Tibial artery (tissue), 4 donors: ENCODE measurements at regions not wholly inside any gene's neighbourhood (a gene's known extent, or its start where the extent isn't known, plus 50 kb on each side); places are given as distances from the start of the nearest gene placed in this dataset.

ENCODE experiments used
- DNase-seq, 2 donors: peaks; one replicate each; pipeline ENCODE4 v3.0.0-alpha.2; 2019
- H3K27ac ChIP-seq, 2 donors: fragments of 200-600 bp; sonication (generic) in 1 of 2; 1 replicate in 1 of 2; 2 replicates in 1 of 2; pipeline ENCODE4 v1.5.1; 2018 to 2019; ENCODE audit warnings: mild to moderate bottlenecking in 1 of 2
- H3K27me3 ChIP-seq, 2 donors: fragments of 200-600 bp; sonication (generic) in 1 of 2; one replicate each; pipeline versions ENCODE4 v1.5.1 to v1.6.0; 2016 to 2019
- H3K36me3 ChIP-seq, 3 donors: fragments of 200-600 bp; sonication (generic) in 2 of 3; one replicate each; pipeline ENCODE4 v1.5.1; 2016 to 2019; ENCODE audit warnings: mild to moderate bottlenecking in 2 of 3
- H3K4me1 ChIP-seq, 4 donors: fragments of 200-600 bp; sonication (generic) in 2 of 4; 1 replicate in 3 of 4; 2 replicates in 1 of 4; pipeline ENCODE4 v1.5.1; 2016 to 2019
- H3K4me3 ChIP-seq, 2 donors: fragments of 200-600 bp; sonication (generic) in 1 of 2; 1 replicate in 1 of 2; 2 replicates in 1 of 2; pipeline ENCODE4 v1.5.1; 2018 to 2019; ENCODE audit warnings: mild to moderate bottlenecking in 2 of 2
- H3K9me3 ChIP-seq, 3 donors: fragments of 200-600 bp; sonication (generic) in 1 of 3; one replicate each; pipeline ENCODE4 v1.5.1; 2016 to 2019
- intact Hi-C: fragments of 100-400 bp; cut with DNase I; formaldehyde crosslinking; loops from one replicate; pipeline ENCODE4 v1.15.0; 2023; ENCODE audit warnings: low total_unique reads
- TF ChIP-seq, protein P1 (sequence below), 2 experiments: fragments of 200-600 bp in 1 of 2; fragments of 450-650 bp in 1 of 2; IDR thresholded peaks; one replicate each; pipeline ENCODE4 v1.5.1; 2017 to 2019; ENCODE audit warnings: antibody characterized with exemption in 2 of 2, mild to moderate bottlenecking in 1 of 2, moderate library complexity in 1 of 2

- Histone ChIP-seq H3K27me3 (no peaks in the 10 kb centered on the region), H3K4me1 (no peaks in the 10 kb centered on the region), H3K27ac (no peak overlapping the region), H3K4me3 (no peak overlapping the region), H3K9me3 (no peaks in the 10 kb centered on the region), H3K36me3 (no peaks in the 10 kb centered on the region)
- TF ChIP-seq, protein P1, sequence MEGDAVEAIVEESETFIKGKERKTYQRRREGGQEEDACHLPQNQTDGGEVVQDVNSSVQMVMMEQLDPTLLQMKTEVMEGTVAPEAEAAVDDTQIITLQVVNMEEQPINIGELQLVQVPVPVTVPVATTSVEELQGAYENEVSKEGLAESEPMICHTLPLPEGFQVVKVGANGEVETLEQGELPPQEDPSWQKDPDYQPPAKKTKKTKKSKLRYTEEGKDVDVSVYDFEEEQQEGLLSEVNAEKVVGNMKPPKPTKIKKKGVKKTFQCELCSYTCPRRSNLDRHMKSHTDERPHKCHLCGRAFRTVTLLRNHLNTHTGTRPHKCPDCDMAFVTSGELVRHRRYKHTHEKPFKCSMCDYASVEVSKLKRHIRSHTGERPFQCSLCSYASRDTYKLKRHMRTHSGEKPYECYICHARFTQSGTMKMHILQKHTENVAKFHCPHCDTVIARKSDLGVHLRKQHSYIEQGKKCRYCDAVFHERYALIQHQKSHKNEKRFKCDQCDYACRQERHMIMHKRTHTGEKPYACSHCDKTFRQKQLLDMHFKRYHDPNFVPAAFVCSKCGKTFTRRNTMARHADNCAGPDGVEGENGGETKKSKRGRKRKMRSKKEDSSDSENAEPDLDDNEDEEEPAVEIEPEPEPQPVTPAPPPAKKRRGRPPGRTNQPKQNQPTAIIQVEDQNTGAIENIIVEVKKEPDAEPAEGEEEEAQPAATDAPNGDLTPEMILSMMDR (IDR thresholded peaks at IDR 0.05) = no peak
- intact Hi-C loops = loop anchor here (5.0 kb wide), 1 partner anchor 1811 kb away; no protein-coding TSS in a partner anchor
- DNase-seq = no peak
Observed at GRCh38 chr16:73978407-73978784, 318.2 kb upstream of the PSMD7 start.

DNA sequence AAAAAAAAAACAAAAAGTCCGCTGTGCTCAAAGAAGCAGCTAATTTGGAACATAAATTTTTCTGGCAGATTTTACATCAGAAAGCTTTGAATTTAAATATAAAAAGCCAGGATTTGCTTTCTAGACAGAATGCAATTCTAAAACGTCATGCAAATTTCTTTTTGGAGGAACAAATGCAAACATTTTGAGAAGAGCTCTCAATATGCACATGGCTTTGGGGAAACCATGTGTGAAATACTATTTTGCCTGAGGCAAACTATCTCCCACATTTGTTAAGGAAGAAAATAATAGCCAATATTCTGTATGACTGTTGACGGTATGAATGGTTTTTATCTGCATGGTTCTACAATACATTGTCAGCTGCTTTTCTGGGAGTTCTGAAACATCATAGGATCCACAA is 320.0 kb upstream of the PSMD7 start:
- no peaks in the 10 kb centered on the region for H3K36me3 ChIP-seq
- no peak overlapping the region for H3K4me3 ChIP-seq
- H3K27me3 ChIP-seq = no peaks in the 10 kb centered on the region
- no peaks in the 10 kb centered on the region for H3K9me3 ChIP-seq
- intact Hi-C loops = loop anchor here (5.0 kb wide), 1 partner anchor 1809 kb away; no protein-coding TSS in a partner anchor
- TF ChIP-seq, protein P1 (IDR thresholded peaks at IDR 0.05) = no peak
- DNase-seq = no peak
- H3K4me1 ChIP-seq = no peaks in the 10 kb centered on the region
- H3K27ac ChIP-seq = no peak overlapping the region

GRCh38 chr16:73973174-73973573 is 323.4 kb upstream of the PSMD7 start:
- H3K4me3 ChIP-seq = no peak overlapping the region
- no peaks in the 10 kb centered on the region for H3K9me3 ChIP-seq
- DNase-seq = no peak
- no peaks in the 10 kb centered on the region for H3K4me1 ChIP-seq
- intact Hi-C loops = no loop called here
- H3K36me3 ChIP-seq = no peaks in the 10 kb centered on the region
- no peak overlapping the region for H3K27ac ChIP-seq
- H3K27me3 ChIP-seq = no peaks in the 10 kb centered on the region
- TF ChIP-seq, protein P1 (IDR thresholded peaks at IDR 0.05) = no peak

- no peak for DNase-seq
- no peaks in the 10 kb centered on the region for H3K4me1 ChIP-seq
- H3K27me3 ChIP-seq = no peaks in the 10 kb centered on the region
- no peaks in the 10 kb centered on the region for H3K9me3 ChIP-seq
- intact Hi-C loops = no loop called here
- no peaks in the 10 kb centered on the region for H3K36me3 ChIP-seq
- TF ChIP-seq, protein P1 (IDR thresholded peaks at IDR 0.05) = no peak
- H3K27ac ChIP-seq = no peak overlapping the region
- H3K4me3 ChIP-seq = no peak overlapping the region
Observed at GRCh38 chr16:73966851-73967250, 329.8 kb upstream of the PSMD7 start.

DNA sequence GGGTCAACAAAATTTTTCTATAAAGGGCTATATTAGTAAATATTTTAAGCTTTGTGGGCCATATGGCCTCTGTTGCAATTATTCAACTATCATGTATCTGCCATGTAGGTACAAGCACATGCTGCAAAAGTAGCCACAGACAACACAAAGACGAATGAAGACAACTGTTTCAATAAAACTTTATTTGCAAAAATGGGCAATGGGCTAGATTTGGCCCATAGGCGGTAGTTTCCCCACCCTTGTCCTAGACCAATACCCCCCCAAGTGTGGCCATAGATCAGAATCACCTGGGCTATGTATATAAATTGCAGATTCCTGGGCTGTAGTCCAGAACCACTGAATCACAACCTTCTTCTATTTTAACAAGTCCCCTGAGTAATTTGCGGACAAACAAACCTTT is 331.0 kb upstream of the PSMD7 start:
- no peak overlapping the region for H3K27ac ChIP-seq

More for the DNA sequence above, 331.0 kb upstream of the PSMD7 start:
- no peak for DNase-seq
- H3K27me3 ChIP-seq = no peaks in the 10 kb centered on the region
- no peaks in the 10 kb centered on the region for H3K9me3 ChIP-seq
- TF ChIP-seq, protein P1 (IDR thresholded peaks at IDR 0.05) = no peak
- no peaks in the 10 kb centered on the region for H3K4me1 ChIP-seq
- H3K4me3 ChIP-seq = no peak overlapping the region
- intact Hi-C loops = no loop called here
- no peaks in the 10 kb centered on the region for H3K36me3 ChIP-seq
